CD4-positive, alpha-beta T cell (primary cell): ENCODE measurements at regions not wholly inside any gene's neighbourhood (a gene's known extent, or its start where the extent isn't known, plus 50 kb on each side); places are given as distances from the start of the nearest gene placed in this dataset.

Experiments
- ATAC-seq: fragments of 200-7000 bp; cut with Tn5 transposase; one replicate; pipeline ENCODE4 v1.10.0; 2022; ENCODE audit warnings: mild to moderate bottlenecking; ENCODE audit not compliant: poor library complexity
- CTCF ChIA-PET: fragments of 350-600 bp; sonication (Branson Sonifier 250); formaldehyde crosslinking; loops from one replicate; lab custom pipeline; 2021; ENCODE audit warnings: antibody characterized with exemption, inconsistent platforms; lab: Charles Lee
- POLR2A ChIA-PET: fragments of 350-600 bp; sonication (Branson Sonifier 250); formaldehyde crosslinking; loops from one replicate; lab custom pipeline; 2021; ENCODE audit warnings: antibody characterized with exemption, inconsistent platforms; lab: Charles Lee
- DNase-seq, 14 experiments: peaks; one replicate each; pipeline ENCODE4 v3.0.0-alpha.2; 2013 to 2020; ENCODE audit warnings: mixed read lengths in 2 of 14
- H3K27ac ChIP-seq, 2 donors: one replicate each; pipeline versions ENCODE4 v1.5.1 to v1.7.0; 2013; ENCODE audit warnings: low read length in 2 of 2, low read depth in 1 of 2, mild to moderate bottlenecking in 1 of 2
- H3K27me3 ChIP-seq, 2 experiments: 1 replicate in 1 of 2; 2 replicates in 1 of 2; pipeline versions ENCODE4 v1.6.1 to v1.7.0; 2013; ENCODE audit warnings: low read length in 2 of 2, control low read depth in 1 of 2, mild to moderate bottlenecking in 1 of 2, moderate library complexity in 1 of 2; ENCODE audit not compliant: insufficient read depth in 2 of 2, control insufficient read depth in 1 of 2
- H3K36me3 ChIP-seq: one replicate; pipeline ENCODE4 v1.6.1; 2013; ENCODE audit warnings: low read length, control low read depth; ENCODE audit not compliant: insufficient read depth
- H3K4me1 ChIP-seq: one replicate; pipeline ENCODE4 v1.6.1; 2013; ENCODE audit warnings: low read length, control low read depth; ENCODE audit not compliant: insufficient read depth
- H3K4me3 ChIP-seq: one replicate; pipeline ENCODE4 v1.5.1; 2013; ENCODE audit warnings: mild to moderate bottlenecking, low read length, moderate library complexity
- H3K9me3 ChIP-seq, 2 experiments: 1 replicate in 1 of 2; 2 replicates in 1 of 2; pipeline versions ENCODE4 v1.6.1 to v1.7.0; 2013; ENCODE audit warnings: low read length in 2 of 2, mild to moderate bottlenecking in 2 of 2, control low read depth in 1 of 2, moderate library complexity in 1 of 2; ENCODE audit not compliant: control insufficient read depth in 1 of 2, insufficient read depth in 1 of 2
- H3K27ac Mint-ChIP-seq: one replicate; pipeline ENCODE4 v1.8.0; 2020; ENCODE audit warnings: mixed read lengths
- H3K27me3 Mint-ChIP-seq: one replicate; pipeline ENCODE4 v1.8.0; 2021; ENCODE audit warnings: mixed read lengths
- H3K36me3 Mint-ChIP-seq: one replicate; pipeline ENCODE4 v1.8.0; 2021; ENCODE audit warnings: low read depth, mixed read lengths
- H3K4me1 Mint-ChIP-seq: one replicate; pipeline ENCODE4 v1.8.0; 2021; ENCODE audit warnings: low read depth, mixed read lengths
- H3K4me3 Mint-ChIP-seq: one replicate; pipeline ENCODE4 v1.8.0; 2020; ENCODE audit warnings: mild to moderate bottlenecking, mixed read lengths
- H3K9me3 Mint-ChIP-seq: one replicate; pipeline ENCODE4 v1.8.0; 2020; ENCODE audit warnings: mixed read lengths
- intact Hi-C, 2 experiments: fragments of 100-400 bp; cut with DNase I in 1 of 2; cut with micrococcal nuclease in 1 of 2; formaldehyde crosslinking; loops; one replicate each; pipeline versions ENCODE4 v1.15.1 to v1.9.0; 2023 to 2025; cut with DNase I, micrococcal nuclease
- TF ChIP-seq, protein P1 (sequence below): fragments of 200-600 bp; IDR thresholded peaks from one replicate; pipeline ENCODE4 v1.8.0; 2022; ENCODE audit warnings: antibody characterized with exemption, mild to moderate bottlenecking

DNA sequence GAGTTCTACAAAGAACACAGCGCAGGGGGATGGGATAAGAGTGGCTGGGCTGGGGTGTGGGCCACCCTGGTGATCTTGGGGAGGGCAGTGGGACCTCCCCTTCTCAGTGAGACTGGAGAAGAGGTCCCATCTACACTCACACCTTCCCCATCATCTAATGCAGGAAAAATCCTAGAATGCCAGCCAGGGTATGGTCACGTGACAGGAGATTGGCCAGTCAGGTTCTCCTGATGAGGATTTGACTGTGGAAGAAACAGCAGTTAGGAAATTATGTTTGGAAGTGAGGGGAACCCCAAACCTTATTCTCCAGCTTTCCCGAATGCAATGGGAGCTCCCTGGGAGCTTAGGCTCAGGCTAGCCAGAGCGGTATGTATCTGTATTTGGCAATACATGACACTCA, 158.8 kb upstream of the GRB10 start:
- TF ChIP-seq, protein P1, sequence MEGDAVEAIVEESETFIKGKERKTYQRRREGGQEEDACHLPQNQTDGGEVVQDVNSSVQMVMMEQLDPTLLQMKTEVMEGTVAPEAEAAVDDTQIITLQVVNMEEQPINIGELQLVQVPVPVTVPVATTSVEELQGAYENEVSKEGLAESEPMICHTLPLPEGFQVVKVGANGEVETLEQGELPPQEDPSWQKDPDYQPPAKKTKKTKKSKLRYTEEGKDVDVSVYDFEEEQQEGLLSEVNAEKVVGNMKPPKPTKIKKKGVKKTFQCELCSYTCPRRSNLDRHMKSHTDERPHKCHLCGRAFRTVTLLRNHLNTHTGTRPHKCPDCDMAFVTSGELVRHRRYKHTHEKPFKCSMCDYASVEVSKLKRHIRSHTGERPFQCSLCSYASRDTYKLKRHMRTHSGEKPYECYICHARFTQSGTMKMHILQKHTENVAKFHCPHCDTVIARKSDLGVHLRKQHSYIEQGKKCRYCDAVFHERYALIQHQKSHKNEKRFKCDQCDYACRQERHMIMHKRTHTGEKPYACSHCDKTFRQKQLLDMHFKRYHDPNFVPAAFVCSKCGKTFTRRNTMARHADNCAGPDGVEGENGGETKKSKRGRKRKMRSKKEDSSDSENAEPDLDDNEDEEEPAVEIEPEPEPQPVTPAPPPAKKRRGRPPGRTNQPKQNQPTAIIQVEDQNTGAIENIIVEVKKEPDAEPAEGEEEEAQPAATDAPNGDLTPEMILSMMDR, result no peak
- no peaks in the 10 kb centered on the region for H3K4me1 ChIP-seq
- no peak overlapping the region for H3K27ac Mint-ChIP-seq
- H3K36me3 ChIP-seq, result no peaks in the 10 kb centered on the region
- CTCF ChIA-PET, result no interaction called here
- peaks cover 0 to 5% of the 10 kb centered on the region in 2 experiments for H3K27me3 ChIP-seq
- no peaks in the 10 kb centered on the region for H3K36me3 Mint-ChIP-seq
- DNase-seq (no peak), ATAC-seq (no peak)
- intact Hi-C loops, result no loop called here
- H3K4me3 Mint-ChIP-seq, result no peak overlapping the region
- H3K9me3 Mint-ChIP-seq, result no peaks in the 10 kb centered on the region
- no peaks in the 10 kb centered on the region for H3K4me1 Mint-ChIP-seq
- peaks cover 27% of the 10 kb centered on the region for H3K27me3 Mint-ChIP-seq
- no peak overlapping the region for H3K4me3 ChIP-seq
- POLR2A ChIA-PET, result no interaction called here
- no peak overlapping the region for H3K27ac ChIP-seq
- H3K9me3 ChIP-seq, result peaks cover 0 to 2% of the 10 kb centered on the region in 2 experiments

DNA sequence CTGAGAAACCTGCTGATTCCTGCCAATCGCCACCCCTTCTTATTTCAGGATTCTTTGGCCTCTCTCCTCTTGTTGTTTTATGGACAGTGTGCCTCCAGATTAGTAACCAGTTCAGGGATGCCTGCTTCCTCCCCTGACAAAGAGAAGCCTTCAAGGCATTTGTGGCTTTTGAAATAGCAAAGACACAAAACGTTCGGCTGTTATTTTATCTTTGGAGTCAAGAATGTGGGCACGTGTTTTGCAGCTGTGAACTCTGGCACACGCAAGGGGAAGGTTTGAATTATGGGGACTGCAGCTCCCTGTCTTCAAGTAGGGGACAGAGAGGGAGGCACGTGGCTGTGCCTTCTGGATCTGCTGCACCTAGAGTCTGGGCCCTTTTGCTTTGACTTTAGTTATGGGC, 157.9 kb upstream of the GRB10 start:
- Histone ChIP-seq H3K9me3 (no peaks in the 10 kb centered on the region), H3K27ac (no peak overlapping the region), H3K36me3 (no peaks in the 10 kb centered on the region), H3K27me3 (peaks cover 0 to 5% of the 10 kb centered on the region in 2 experiments), H3K4me1 (no peaks in the 10 kb centered on the region), H3K4me3 (no peak overlapping the region)
- ChIA-PET POLR2A (no interaction called here), CTCF (no interaction called here)
- H3K4me1 Mint-ChIP-seq, result no peaks in the 10 kb centered on the region
- H3K27ac Mint-ChIP-seq, result no peak overlapping the region
- H3K4me3 Mint-ChIP-seq, result no peak overlapping the region
- peaks cover 6% of the 10 kb centered on the region for H3K9me3 Mint-ChIP-seq
- no peak for DNase-seq
- TF ChIP-seq, protein P1, result no peak
- ATAC-seq, result no peak
- intact Hi-C loops, result no loop called here
- peaks cover 36% of the 10 kb centered on the region for H3K27me3 Mint-ChIP-seq
- H3K36me3 Mint-ChIP-seq, result no peaks in the 10 kb centered on the region

DNA sequence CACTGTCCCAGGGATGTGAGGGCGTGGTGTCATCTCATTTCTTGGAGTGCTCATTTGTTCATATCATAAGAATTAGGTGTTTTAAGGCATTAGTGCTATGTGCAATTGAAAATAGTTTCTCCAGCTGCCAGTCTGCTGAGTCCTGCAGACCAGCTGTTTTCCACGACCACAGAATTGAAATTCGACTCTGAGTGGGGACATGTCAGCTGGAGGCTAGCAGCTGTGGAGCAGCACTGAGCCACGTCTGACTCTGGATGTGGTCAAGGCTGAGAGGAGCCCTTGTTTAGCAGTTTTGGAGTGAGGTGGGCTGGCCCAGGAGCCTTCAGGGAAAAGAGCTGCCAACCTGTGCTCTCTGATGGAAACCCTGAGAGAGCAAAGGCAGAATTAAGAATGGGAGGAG, 156.3 kb upstream of the GRB10 start:
- Histone ChIP-seq H3K4me1 (no peaks in the 10 kb centered on the region), H3K36me3 (no peaks in the 10 kb centered on the region), H3K27me3 (peaks cover 0 to 5% of the 10 kb centered on the region in 2 experiments), H3K4me3 (no peak overlapping the region), H3K27ac (no peak overlapping the region), H3K9me3 (no peaks in the 10 kb centered on the region)
- peaks cover 6% of the 10 kb centered on the region for H3K9me3 Mint-ChIP-seq
- no peak for DNase-seq
- H3K27me3 Mint-ChIP-seq, result peaks cover 36% of the 10 kb centered on the region
- intact Hi-C loops, result no loop called here
- ChIA-PET POLR2A (no interaction called here), CTCF (interaction anchor here (1.5 kb wide), 1 partner anchor 10 kb away, joined by 3 read pairs; no protein-coding TSS in a partner anchor)
- H3K4me3 Mint-ChIP-seq, result no peak overlapping the region
- no peaks in the 10 kb centered on the region for H3K4me1 Mint-ChIP-seq
- TF ChIP-seq, protein P1, result no peak
- no peak for ATAC-seq
- no peak overlapping the region for H3K27ac Mint-ChIP-seq
- H3K36me3 Mint-ChIP-seq, result no peaks in the 10 kb centered on the region
